NCI-H2196 (cell line): ENCODE measurements at regions not wholly inside any gene's neighbourhood (a gene's known extent, or its start where the extent isn't known, plus 50 kb on each side); places are given as distances from the start of the nearest gene placed in this dataset.
"Not testable (repeated sequence)": the region's sequence is repeated elsewhere in the genome, so short reads cannot be mapped to it uniquely, and the experiment has no call there.

Experiments used
- DNase-seq: peaks from one replicate; lab custom pipeline; 2025; ENCODE audit not compliant: unreplicated experiment; lab: John Stamatoyannopoulos, UW

- DNase-seq = no peak
These were observed 278.8 kb upstream of the GALNTL6 start for GRCh38 chr4:171534391-171534790.

GRCh38 chr4:171532968-171533367 lies 280.2 kb upstream of the GALNTL6 start:
- no peak for DNase-seq

GRCh38 chr4:171524903-171525302 lies 288.3 kb upstream of the GALNTL6 start:
- no peak for DNase-seq

GRCh38 chr4:171521726-171522125 lies 291.5 kb upstream of the GALNTL6 start:
- DNase-seq = no peak

GRCh38 chr4:171519457-171519856 lies 293.7 kb upstream of the GALNTL6 start:
- DNase-seq = no peak

GRCh38 chr4:171517883-171518282 lies 295.3 kb upstream of the GALNTL6 start:
- DNase-seq = no peak

- no peak for DNase-seq
These were observed 296.5 kb upstream of the GALNTL6 start for GRCh38 chr4:171516694-171517093.

- DNase-seq = no peak
These were observed 328.5 kb upstream of the GALNTL6 start for GRCh38 chr4:171484681-171485080.

- no peak for DNase-seq
These were observed 335.0 kb upstream of the GALNTL6 start for GRCh38 chr4:171478181-171478580.

- not testable (repeated sequence) for DNase-seq
These were observed 338.1 kb upstream of the GALNTL6 start for GRCh38 chr4:171475111-171475510.

GRCh38 chr4:171473155-171473554 lies 340.0 kb upstream of the GALNTL6 start:
- no peak for DNase-seq

- DNase-seq = no peak
These were observed 341.0 kb upstream of the GALNTL6 start for GRCh38 chr4:171472230-171472629.

- no peak for DNase-seq
These were observed 348.7 kb upstream of the GALNTL6 start for GRCh38 chr4:171464499-171464898.

GRCh38 chr4:171461191-171461590 lies 352.0 kb upstream of the GALNTL6 start:
- no peak for DNase-seq

- no peak for DNase-seq
These were observed 364.2 kb upstream of the GALNTL6 start for GRCh38 chr4:171448919-171449481.

GRCh38 chr4:171448358-171448757 lies 364.8 kb upstream of the GALNTL6 start:
- no peak for DNase-seq

- DNase-seq = no peak
These were observed 371.8 kb upstream of the GALNTL6 start for GRCh38 chr4:171441300-171441941.

GRCh38 chr4:171433674-171434073 lies 379.5 kb upstream of the GALNTL6 start:
- no peak for DNase-seq

GRCh38 chr4:171432536-171432935 lies 380.7 kb upstream of the GALNTL6 start:
- DNase-seq = no peak

- DNase-seq = no peak
These were observed 382.7 kb upstream of the GALNTL6 start for GRCh38 chr4:171430495-171430894.

GRCh38 chr4:171397175-171397574 lies 416.0 kb upstream of the GALNTL6 start:
- DNase-seq = no peak

- DNase-seq = no peak
These were observed 422.6 kb upstream of the GALNTL6 start for GRCh38 chr4:171390626-171391025.

- DNase-seq = no peak
These were observed 434.9 kb upstream of the GALNTL6 start for GRCh38 chr4:171378323-171378722.
